Neural progenitor cell (in vitro differentiated cells): ENCODE measurements at regions not wholly inside any gene's neighbourhood (a gene's known extent, or its start where the extent isn't known, plus 50 kb on each side); places are given as distances from the start of the nearest gene placed in this dataset.

Source experiments
- EZH2 ChIP-seq: fragments of 200-600 bp; sonication (generic); IDR thresholded peaks from 2 replicates; pipeline ENCODE4 v1.6.1; 2017; ENCODE audit warnings: antibody characterized with exemption, mild to moderate bottlenecking, moderate library complexity
- EZH2phosphoT487 ChIP-seq: fragments of 200-600 bp; sonication (generic); IDR thresholded peaks from 2 replicates; pipeline ENCODE4 v1.6.1; 2017; ENCODE audit warnings: antibody characterized with exemption
- TF ChIP-seq, protein P1 (sequence below): fragments of 200-600 bp; sonication (generic); IDR thresholded peaks from 2 replicates; pipeline ENCODE4 v1.5.1; 2017; ENCODE audit warnings: antibody characterized with exemption, mild to moderate bottlenecking

- TF ChIP-seq, protein P1, sequence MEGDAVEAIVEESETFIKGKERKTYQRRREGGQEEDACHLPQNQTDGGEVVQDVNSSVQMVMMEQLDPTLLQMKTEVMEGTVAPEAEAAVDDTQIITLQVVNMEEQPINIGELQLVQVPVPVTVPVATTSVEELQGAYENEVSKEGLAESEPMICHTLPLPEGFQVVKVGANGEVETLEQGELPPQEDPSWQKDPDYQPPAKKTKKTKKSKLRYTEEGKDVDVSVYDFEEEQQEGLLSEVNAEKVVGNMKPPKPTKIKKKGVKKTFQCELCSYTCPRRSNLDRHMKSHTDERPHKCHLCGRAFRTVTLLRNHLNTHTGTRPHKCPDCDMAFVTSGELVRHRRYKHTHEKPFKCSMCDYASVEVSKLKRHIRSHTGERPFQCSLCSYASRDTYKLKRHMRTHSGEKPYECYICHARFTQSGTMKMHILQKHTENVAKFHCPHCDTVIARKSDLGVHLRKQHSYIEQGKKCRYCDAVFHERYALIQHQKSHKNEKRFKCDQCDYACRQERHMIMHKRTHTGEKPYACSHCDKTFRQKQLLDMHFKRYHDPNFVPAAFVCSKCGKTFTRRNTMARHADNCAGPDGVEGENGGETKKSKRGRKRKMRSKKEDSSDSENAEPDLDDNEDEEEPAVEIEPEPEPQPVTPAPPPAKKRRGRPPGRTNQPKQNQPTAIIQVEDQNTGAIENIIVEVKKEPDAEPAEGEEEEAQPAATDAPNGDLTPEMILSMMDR, result no peak
- TF ChIP-seq EZH2 (no peak), EZH2phosphoT487 (no peak)
Observed at GRCh38 chr18:2301316-2301715, 270.0 kb downstream of the METTL4 start.
